Bronchial epithelial cell (primary cell): ENCODE measurements at regions not wholly inside any gene's neighbourhood (a gene's known extent, or its start where the extent isn't known, plus 50 kb on each side); places are given as distances from the start of the nearest gene placed in this dataset.

Experiments
- DNase-seq: peaks from one replicate; pipeline ENCODE4 v3.0.0-alpha.2; 2010; ENCODE audit warnings: low read depth
- FAIRE-seq: peaks from 2 replicates; lab custom pipeline; 2011; peaks lifted over from hg19 to GRCh38; lab: Jason Lieb, UNC
- H3K27me3 ChIP-seq: 2 replicates; pipeline ENCODE4 v1.5.1; 2011; ENCODE audit warnings: low read length; ENCODE audit not compliant: control insufficient read depth, insufficient read depth
- H3K36me3 ChIP-seq: 2 replicates; pipeline ENCODE4 v1.5.1; 2011; ENCODE audit warnings: low read length; ENCODE audit not compliant: control insufficient read depth, insufficient read depth
- H3K4me3 ChIP-seq: 2 replicates; pipeline ENCODE4 v1.5.1; 2011; ENCODE audit warnings: mild to moderate bottlenecking, low read depth, low read length, control low read depth
- TF ChIP-seq, protein P1 (sequence below): IDR thresholded peaks from 2 replicates; pipeline ENCODE4 v1.5.1; 2011; ENCODE audit warnings: mild to moderate bottlenecking, moderate library complexity, low read length, control low read depth, inconsistent platforms; ENCODE audit not compliant: insufficient read depth, severe bottlenecking

DNA sequence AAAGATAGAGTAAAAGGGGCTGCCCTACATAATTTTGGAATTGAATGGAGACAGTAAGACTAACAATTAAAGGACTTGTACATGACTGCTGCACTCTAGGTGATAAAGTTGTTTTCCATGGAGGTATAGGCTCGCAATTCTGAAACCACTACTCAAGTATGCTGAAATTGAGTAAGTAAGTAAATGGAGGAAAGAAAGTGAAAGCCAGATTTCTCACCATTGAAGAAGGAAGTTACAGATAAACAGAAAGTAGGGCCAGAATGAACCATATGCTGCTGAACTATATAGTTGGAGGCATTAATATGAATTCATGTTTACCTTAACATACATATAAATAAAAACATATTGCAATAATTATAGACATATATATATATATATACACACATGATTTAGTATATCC lies 225.7 kb upstream of the ST6GAL2 start:
- TF ChIP-seq, protein P1, sequence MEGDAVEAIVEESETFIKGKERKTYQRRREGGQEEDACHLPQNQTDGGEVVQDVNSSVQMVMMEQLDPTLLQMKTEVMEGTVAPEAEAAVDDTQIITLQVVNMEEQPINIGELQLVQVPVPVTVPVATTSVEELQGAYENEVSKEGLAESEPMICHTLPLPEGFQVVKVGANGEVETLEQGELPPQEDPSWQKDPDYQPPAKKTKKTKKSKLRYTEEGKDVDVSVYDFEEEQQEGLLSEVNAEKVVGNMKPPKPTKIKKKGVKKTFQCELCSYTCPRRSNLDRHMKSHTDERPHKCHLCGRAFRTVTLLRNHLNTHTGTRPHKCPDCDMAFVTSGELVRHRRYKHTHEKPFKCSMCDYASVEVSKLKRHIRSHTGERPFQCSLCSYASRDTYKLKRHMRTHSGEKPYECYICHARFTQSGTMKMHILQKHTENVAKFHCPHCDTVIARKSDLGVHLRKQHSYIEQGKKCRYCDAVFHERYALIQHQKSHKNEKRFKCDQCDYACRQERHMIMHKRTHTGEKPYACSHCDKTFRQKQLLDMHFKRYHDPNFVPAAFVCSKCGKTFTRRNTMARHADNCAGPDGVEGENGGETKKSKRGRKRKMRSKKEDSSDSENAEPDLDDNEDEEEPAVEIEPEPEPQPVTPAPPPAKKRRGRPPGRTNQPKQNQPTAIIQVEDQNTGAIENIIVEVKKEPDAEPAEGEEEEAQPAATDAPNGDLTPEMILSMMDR = no peak
- Histone ChIP-seq H3K36me3 (no peaks in the 10 kb centered on the region), H3K4me3 (no peak overlapping the region), H3K27me3 (no peaks in the 10 kb centered on the region)
- FAIRE-seq = no peak
- DNase-seq = no peak

DNA sequence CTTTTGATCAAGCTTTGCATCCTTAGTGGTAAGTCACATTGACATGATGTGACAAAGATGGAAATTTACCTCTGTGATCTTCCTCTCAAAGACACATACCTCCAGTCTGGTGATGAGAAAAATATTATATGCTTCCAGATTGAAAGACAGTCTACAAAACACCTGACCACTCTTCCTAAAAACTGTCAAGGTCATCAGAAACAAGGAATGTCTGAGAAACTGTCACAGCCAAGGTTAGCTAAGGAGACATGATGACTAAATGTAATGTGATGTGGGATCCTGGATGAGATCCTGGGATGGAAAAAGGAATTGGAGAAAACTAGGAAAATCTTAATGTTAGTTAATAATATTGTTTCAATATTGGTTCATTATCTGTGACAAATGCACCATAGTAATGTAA lies 226.6 kb upstream of the ST6GAL2 start:
- TF ChIP-seq, protein P1 = no peak
- no peak overlapping the region for H3K4me3 ChIP-seq
- no peak for FAIRE-seq

DNA sequence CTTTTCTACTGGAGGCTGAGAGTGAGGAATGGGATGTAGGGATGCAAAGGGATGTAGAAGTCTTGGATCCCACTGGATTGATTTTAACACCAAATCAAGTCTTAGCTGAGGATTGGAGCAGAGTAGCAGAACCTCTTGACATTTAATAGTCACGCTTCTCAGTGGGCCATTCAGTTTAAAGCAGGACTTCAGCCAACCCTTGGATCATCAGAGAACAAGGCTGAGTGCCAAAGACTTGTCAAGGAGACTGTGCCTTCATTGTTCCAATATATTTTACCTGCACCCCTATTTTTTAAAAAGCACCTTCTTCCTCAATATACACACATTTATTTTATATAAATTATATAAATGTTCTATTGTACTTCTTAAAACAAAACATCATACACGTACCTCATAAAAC lies 242.4 kb upstream of the ST6GAL2 start:
- Histone ChIP-seq H3K27me3 (no peaks in the 10 kb centered on the region), H3K36me3 (no peaks in the 10 kb centered on the region), H3K4me3 (no peak overlapping the region)
- TF ChIP-seq, protein P1 = no peak
- FAIRE-seq (no peak), DNase-seq (no peak)

More for the DNA sequence above, 226.6 kb upstream of the ST6GAL2 start:
- no peaks in the 10 kb centered on the region for H3K27me3 ChIP-seq
- no peaks in the 10 kb centered on the region for H3K36me3 ChIP-seq
- DNase-seq = no peak

DNA sequence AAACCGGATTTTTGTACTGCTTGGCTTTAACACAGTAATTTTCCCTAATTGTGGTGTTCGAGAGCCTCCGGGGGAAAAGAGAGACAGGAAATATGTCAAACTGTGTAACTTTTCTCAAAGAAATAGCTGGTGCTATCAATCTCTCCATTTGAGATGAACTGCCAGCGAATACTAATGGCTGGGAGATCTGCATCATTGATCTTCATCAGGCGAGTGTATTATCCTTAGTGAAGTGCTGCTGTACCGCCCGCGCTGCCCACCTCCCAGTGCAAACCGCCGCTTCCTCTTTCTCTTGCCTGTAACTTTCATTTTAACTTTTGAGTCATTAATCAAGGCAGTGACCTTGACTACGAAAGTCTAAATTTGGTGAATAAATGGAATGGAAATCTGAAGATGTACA lies 246.1 kb upstream of the ST6GAL2 start:
- TF ChIP-seq, protein P1 = no peak
- H3K4me3 ChIP-seq = no peak overlapping the region
- no peaks in the 10 kb centered on the region for H3K27me3 ChIP-seq
- DNase-seq (no peak), FAIRE-seq (no peak)
- no peaks in the 10 kb centered on the region for H3K36me3 ChIP-seq

DNA sequence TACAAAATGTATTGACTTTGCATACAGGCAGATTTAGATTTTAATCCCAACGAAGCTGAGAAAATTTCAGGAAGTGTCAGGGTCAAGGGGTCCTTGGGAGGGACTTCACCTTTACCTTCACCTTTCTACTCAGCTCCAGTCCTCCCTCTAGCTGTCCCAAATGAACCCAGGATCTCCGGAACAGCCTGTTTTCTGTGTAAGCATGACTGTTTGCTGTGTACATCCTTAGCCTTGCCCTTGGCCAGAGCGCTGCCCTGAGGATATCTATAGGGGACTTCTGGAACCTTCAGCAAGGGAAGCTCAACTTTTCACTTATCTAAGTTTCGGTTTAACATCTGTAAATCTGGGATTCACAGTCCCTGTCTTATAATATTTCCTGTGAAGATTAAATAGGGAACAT lies 246.8 kb upstream of the ST6GAL2 start:
- Histone ChIP-seq H3K36me3 (no peaks in the 10 kb centered on the region), H3K27me3 (no peaks in the 10 kb centered on the region), H3K4me3 (no peak overlapping the region)
- TF ChIP-seq, protein P1 = no peak
- FAIRE-seq (no peak), DNase-seq (no peak)

DNA sequence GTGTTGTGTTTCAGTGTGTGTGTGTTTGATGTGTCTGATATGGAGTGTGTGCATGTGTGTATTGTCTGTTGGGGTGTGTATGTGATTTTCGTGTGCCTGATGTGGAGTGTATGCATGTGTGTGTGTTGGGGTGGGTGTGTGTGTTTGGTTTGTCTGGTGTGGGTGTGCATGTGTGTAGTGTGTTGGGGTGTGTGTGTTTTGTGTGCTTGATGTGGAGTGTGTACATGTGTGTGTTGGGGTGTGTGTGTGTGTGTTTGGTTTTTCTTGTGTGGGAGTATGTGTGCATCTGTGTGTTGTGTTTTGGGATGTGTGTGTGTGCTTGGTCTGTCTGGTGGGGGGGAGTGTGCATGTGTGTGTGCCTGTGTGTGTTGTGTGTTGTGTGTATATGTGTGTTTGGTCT lies 247.4 kb upstream of the ST6GAL2 start:
- TF ChIP-seq, protein P1 = no peak
- peak; percentile 66 for FAIRE-seq
- Histone ChIP-seq H3K27me3 (no peaks in the 10 kb centered on the region), H3K36me3 (no peaks in the 10 kb centered on the region), H3K4me3 (no peak overlapping the region)
- DNase-seq = no peak
